GM18909 (cell line): ENCODE measurements at regions not wholly inside any gene's neighbourhood (a gene's known extent, or its start where the extent isn't known, plus 50 kb on each side); places are given as distances from the start of the nearest gene placed in this dataset.
"Not testable (repeated sequence)": the region's sequence is repeated elsewhere in the genome, so short reads cannot be mapped to it uniquely, and the experiment has no call there.

Experiments
- ATAC-seq: cut with Tn5 transposase; IDR thresholded peaks from one replicate; pipeline ENCODE4 v1.9.1; 2021; ENCODE audit warnings: mild to moderate bottlenecking; ENCODE audit not compliant: unreplicated experiment, poor library complexity

DNA sequence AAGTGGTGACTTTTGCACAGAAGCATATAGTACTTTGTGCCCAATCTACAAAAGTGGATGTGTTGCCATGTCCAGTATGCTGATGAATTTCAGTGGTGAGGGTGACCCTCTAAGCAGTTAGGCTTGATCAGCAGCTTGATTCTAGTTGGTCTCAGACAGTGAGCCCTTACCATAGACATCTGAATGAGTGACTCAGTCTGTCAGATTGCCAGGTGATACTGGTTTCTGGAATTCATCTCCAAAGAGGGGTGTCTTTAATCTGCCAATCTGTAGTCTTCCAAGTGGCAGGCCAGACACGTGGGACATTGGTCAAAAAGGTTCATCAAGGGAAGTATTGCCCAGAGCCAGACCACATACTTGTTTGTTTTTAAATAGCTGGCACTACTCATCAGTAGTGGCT is 187.4 kb upstream of the SLC16A7 start:
- ATAC-seq = no peak

DNA sequence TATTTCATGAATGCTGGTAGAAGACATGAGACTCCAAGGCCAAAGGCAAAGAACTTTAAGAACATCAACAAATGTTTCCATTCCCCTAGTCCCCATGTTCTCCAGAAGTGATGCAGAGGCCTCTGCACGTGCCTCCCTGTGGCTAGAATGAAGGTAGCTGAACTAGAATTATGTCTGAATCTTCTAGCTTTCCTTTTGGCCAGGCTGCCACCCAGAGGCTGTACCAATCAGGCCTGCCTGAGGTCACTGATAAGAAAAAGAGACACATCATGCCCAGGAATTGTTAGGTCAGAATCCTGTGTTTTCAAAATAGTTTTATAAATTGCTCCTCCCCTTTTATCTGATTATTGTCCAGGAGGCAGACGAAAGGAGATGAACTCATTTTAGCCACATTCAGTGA is 188.0 kb upstream of the SLC16A7 start:
- no peak for ATAC-seq

DNA sequence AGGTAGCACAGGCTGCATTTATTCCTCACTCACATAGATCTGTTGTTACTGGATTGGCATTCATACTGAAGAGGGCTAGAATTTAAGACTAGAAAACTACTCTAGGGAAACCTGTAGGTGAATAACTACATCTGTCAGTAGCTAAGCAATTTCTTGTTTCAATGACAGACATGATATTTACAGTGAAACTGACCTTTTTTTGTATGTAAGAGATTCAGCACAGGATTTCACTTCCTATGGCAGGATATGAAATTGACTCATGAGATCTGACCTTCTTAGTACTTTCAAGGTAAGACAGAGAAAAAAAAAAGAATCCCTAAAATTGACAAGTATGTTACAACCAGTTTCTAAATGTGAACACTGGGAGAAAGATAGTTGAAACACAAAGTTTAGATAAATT is 189.8 kb upstream of the SLC16A7 start:
- ATAC-seq = no peak

DNA sequence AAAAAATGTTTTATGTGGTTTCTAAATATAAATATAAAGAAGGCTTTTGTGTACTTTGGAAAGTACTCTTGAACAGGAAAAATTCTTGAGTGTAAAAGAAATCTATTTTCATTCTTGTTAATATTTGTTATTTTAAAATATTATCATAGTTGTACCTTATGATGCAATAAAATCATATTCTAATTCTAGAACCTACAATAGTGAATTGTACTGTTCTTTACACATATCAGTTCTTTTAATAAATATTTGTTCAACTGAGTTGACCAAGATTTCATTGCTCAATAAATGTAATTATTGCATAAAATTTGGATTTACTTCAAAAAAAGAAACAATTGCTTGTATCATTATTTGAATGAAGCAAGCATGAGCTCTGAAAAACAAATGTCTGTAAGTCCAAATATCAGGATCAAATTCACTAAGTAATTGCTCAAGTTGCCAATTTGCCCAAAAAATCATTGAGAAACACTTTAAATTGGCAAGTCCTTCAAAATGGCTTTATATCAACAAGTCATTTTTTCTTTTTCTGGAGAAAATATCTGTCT is 191.6 kb upstream of the SLC16A7 start:
- ATAC-seq = no peak

DNA sequence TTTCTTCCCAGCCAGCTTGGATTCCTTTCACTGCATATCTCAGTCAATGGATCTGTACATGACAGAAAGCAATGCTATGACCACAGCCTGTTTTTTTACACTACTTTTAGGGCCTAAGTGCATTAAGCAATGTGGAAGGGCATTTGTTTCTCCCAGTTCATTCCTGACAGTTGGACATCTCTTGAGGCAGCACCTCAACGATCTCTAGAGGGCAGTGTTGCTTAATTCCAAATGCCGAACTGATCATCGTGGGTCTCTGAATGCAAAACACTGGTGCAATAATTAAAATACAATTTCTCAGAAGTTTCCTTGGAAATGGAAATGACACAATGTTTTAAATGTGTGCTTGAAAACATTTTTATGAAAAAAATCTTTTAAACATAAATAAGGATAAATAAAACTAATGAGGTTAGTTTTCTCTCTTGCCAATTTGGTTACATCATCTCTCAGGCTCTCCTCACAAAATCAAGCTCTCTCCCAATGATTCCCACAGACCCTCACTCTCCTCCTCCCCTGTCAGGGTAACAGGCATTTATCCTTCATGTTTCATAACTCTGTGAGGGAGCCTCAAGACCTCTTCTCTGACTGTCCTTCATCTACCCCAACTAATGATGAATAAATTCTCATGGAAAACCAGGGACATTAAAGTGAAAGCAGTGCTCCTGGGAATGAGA is 192.4 kb upstream of the SLC16A7 start:
- peak; percentile 81 for ATAC-seq

DNA sequence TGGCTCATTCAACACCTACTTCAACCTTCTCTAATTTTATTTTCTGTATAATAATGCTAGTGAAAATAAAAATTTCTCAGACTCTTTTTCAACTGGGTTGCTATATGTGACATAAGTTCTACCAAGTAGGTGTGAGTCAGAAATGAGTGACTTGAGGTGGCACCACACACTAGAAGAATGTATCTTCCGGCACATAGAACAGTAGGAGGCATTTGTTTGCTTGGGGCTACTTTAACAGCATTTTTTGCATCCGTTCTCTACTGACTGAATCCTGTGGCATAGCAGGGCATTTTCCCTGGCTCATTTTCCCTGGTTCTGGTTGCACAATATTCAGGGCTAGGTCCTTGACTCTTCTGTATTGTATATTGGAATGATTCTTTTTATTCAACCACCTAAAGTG is 194.0 kb upstream of the SLC16A7 start:
- ATAC-seq = no peak

DNA sequence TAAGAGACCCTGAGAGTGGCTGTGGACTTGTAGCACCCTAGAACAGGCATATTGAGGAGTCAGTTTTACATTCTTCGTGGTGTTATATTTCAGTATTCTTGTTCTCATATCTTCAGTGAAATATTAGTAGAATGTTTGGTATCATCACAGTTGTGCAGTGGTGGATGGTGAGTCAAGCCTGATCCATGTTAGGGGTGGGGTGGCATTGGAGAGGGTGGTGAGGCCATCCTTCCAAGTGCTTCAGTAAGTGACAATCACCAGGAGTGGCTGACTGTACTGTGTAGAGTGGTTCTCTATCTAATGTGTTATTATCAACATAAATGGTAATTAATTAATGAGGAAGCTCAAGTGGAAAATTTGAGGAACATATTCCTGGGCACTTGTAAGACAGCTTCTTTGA is 197.7 kb upstream of the SLC16A7 start:
- ATAC-seq = no peak

DNA sequence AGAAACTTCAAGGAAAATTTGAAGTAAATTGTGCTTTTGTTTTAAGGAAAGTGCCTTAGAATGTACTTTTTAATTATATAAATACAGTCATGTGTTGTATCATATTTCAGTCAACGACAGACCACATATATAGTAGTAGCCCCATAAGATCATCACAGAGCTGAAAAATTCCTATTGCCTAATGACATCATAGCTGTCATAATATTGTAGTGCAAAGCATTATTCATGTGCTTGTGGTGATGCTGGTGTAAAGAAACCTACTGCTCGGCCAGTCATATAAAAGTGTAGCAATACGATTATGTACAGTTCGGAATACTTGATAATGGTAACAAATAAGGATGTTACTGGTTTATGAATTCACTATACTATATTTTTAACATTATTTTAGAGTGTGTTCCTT is 198.9 kb upstream of the SLC16A7 start:
- ATAC-seq = no peak

DNA sequence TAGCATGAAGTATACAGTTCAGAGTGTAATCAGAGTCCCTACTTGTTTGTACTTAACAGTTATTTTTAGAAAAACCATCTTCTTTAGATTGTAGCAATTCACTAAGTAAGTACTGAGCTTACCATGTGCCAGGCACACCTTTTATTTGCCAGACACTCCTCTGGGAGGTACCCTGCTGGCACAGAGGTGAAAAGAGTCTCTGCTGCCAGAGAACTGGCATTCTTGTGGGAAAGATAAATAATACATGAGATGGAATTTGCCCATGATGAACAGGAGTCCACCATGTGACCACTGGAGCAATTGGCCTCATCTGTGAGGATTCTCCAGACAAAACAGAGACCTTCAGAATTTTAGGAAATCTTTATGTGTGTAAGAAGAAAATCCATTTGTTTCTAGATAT is 199.3 kb upstream of the SLC16A7 start:
- no peak for ATAC-seq

DNA sequence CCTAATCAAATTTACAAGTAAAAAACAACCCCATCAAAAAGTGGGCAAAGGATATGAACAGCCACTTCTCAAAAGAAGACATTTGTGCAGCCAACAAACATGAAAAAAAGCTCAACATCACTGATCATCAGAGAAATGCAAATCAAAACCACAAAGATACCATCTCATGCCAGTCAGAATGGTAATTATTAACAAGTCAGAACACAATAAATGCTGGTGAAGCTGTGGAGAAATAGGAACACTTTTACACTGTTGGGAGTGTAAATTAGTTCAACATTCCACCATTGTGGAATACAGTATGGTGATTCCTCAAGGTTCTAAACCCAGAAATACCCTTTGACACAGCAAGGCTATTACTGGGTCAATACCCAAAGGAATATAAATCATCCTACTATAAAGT is 200.5 kb upstream of the SLC16A7 start:
- not testable (repeated sequence) for ATAC-seq

DNA sequence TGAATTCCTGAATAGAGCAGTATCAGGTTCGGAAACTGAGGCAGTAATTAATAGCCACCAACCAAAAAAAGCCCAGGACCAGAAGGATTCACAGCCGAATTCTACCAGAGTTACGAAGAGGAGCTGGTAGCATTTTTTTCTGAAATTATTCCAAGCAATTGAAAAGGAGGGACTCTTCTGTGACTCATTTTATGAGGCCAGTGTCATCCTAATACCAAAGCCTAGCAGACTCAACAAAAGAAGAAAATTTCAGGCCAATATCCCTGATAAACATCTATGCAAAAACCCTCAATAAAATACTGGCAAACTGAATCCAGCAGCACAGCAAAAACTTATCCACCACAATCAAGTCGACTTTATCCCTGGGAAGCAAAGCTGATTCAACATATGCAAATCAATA is 202.3 kb upstream of the SLC16A7 start:
- no peak for ATAC-seq

DNA sequence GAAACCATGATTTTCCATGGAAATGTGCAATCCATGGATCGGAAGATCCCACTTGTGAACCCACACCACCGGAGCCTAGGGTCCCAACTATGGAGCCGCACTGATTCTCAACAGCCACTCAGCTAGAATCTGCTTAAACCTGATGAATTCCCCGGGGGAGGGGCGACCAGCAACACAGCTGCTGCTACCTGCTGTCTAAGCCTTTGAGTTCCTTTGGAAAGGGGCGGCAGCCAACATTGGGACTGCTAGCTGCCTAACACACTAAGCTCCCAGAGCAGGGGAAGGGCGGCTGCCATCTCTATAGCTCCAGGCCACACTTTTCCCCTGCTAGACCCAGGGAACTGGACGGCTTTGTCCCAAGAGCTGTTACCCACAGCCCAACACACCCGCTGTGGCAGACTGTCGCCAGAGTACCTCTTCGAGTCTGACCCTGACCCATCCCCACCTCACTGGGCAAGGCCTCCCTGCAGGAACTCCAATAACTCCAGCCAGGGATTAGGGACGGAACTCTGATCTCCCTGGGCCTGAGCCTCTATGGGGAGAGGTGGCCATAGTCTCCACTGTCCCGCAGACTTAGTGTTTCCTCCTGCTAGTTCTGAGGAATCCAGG is 205.8 kb upstream of the SLC16A7 start:
- no peak for ATAC-seq

DNA sequence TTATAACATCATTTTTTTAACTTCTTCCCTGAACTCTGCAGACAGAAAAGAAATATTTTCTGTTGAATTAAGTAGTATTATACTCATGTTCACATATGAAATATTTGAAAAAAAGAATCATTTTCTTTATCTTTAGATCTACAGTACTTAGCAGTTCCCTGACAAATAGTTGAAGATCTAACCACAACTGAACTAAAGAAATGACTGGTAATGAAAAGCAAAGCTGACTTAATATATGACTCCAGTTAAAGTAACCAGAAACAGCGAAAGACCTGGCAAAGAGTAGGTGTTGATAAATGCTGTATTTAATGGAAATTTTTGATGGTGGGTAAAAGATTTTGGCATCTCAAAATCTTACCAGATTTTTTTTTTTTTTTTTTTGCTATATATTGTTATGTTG is 207.1 kb upstream of the SLC16A7 start:
- no peak for ATAC-seq

DNA sequence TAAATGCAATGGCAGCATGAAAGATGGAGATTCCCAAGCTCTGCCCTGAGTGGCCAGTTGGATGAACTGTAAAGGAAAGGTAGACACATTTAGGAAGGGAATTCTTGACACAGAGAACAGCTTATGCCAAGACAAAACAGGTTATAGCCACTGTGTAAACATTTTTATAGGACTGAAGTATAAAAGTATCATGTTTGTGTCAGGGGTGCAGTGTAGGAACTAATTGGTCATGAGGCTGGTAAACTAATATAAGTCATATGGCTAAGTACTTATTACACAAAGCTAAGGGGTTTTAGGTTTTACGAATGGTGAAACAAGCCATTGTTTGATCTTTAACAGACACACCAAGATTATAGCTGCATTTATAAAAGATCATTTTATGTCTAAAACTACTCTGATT is 207.7 kb upstream of the SLC16A7 start:
- ATAC-seq = no peak

DNA sequence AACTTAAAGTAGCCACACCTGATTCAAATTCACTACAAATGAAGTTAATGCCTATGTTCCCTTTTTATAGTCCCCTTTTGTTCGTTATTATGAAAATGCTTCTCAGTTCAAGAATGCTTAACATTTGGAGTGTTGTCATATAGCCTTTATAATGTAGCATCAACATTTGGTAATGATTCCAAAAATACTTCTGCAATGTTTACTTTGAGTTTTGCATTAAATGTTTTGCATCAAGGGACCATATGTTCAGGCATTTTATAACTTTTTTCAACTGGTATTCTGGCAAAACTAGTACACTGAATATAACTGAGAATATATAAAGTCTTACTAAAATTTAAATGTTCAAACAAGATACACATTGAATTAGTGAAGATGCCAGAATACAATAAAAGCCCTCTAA is 209.6 kb upstream of the SLC16A7 start:
- no peak for ATAC-seq

DNA sequence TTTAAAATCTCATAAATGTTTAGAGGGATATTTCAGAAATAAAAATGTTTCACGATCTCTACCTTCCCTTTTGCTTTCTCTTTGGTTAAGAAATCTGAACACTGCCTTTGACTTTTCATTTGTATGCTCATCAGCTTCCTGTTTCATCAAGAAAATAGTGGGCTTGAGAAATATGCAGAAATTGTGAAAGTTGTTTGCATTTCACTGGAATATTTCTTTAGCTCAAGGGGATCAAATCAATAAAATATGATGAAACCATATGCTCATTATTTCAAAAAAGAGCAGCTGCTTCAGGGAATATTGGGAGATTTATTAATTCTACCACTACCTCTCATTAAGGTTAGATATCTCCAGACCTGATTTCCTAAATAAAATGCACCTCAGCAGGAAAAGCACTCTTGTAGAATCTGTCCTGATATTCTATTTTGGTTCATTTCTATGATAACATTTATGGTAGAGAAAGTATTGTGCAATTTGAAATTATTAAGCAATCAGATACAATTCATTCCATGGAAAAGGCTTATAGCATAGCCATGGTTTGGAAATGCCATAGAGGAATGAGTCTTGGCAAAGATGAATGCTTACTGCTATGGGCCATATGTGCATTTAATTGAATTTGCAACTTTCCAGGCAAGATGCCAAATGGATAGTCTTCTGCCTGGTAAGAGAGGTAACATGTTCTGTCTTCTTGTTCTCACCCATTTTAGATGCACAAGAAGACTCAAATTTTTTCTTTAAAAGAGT is 212.6 kb upstream of the SLC16A7 start:
- no peak for ATAC-seq

DNA sequence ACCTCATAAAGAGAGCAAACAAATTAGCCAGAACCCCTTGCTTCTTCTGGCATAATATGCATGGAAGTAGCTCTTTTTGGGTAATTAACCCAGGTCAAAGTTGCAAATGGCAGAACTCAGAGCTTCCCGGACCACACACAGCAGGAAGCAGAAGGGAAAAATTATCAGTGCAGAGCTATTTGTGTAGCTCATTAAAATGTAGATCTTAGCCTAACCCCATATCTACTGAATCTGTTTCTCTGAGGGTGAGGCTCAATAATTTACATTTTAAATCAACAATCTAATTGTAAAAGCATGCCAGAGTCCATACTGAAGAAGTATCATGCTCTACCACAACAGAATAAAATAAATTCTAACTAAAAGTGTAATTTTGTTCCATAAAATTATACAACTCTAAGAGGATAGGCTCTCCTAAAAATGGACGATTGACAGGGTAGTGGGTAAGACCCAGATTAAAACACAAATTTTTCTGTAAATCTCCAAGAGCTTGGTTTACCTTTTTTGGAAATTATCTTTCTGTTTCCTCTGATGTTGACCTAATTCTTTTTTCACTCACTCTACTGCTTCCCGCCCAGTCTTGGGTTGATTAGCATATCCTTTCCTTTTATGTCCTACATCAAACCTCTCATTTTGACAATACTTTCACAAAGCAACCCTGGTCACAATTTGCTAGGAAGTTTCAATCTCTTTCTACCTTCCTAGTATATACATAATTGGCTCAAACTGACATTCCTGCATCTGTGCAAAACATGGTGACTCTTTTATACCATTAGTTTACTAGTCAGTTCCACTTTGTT is 213.3 kb upstream of the SLC16A7 start:
- ATAC-seq = no peak

DNA sequence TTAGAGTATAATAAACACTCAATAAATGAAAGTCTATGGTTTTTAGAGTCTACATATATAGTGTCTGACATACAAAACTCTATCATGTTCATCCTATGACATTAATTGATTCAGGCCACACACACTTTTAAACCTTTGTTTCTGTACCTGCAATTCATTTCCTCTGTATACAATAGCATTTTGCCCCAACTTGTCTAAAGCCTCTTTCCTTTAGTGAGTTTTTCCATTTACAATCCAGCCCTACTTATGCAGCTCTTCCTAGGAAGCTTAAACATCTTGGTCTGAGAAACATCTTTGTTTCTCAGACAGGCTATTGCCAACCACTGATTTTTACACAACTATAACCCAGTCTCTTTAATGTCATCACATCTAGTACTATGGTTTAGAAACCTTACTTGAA is 214.7 kb upstream of the SLC16A7 start:
- ATAC-seq = no peak

DNA sequence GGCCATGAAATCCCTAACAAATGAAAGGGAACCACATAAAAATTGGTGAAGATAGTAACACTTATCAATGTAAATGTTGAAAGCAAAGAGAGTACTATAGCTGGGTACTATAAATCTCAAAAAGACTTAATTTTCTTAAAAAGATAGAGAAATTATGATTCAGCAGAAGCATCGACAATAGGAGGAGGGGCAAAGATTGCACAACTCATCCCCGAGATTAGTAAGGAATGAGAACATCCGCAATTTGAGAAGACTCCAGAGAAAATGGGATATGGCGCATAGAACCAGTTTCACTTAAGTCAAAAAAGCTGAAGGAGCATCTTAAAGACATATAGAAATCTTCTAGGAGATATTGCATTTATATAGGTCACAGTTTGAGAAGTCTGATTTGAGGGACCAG is 220.2 kb upstream of the SLC16A7 start:
- no peak for ATAC-seq

DNA sequence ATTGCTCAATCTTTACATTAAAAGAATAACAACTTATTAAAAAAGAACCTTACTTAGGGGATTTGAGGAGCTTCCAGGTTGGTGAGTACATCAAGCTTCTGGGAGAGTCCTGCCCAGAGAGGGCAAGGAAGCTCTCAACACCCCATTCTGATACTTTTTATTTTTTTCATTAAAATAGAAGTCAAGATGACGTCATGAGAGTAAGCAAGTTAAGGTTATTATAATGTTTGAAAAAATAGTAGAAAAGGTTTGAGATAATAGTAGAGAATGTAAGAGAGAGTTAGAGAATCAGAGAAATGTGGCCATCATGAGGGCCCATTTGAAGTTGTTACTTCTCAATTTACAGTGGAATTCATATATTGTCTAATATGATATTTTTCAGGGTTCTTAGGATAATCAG is 221.0 kb upstream of the SLC16A7 start:
- ATAC-seq = no peak

DNA sequence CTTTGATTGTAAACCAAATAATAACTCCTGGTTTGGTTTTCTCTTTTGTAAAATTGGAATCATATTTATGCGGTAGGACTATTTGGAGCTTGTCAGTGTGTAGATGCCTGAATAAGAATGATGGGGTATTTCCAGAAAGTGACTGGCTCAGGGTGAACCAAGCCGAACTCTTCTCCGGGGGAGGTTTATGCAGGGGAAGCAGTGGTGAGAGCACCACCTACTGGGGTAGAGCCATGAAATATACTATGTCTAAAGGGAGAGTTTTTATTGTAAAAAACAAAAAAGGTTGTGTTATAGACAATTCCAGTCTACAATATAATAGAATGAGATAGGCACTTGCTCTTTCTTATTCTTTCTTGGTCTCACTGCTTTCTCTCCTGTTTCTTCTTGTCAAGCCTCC is 222.9 kb upstream of the SLC16A7 start:
- peak; percentile 75 for ATAC-seq
